HG02798 (cell line): ENCODE measurements at regions not wholly inside any gene's neighbourhood (a gene's known extent, or its start where the extent isn't known, plus 50 kb on each side); places are given as distances from the start of the nearest gene placed in this dataset.

Source experiments
- ATAC-seq: cut with Tn5 transposase; IDR thresholded peaks from one replicate; pipeline ENCODE4 v1.9.1; 2021; ENCODE audit warnings: mild to moderate bottlenecking; ENCODE audit not compliant: unreplicated experiment, poor library complexity

DNA sequence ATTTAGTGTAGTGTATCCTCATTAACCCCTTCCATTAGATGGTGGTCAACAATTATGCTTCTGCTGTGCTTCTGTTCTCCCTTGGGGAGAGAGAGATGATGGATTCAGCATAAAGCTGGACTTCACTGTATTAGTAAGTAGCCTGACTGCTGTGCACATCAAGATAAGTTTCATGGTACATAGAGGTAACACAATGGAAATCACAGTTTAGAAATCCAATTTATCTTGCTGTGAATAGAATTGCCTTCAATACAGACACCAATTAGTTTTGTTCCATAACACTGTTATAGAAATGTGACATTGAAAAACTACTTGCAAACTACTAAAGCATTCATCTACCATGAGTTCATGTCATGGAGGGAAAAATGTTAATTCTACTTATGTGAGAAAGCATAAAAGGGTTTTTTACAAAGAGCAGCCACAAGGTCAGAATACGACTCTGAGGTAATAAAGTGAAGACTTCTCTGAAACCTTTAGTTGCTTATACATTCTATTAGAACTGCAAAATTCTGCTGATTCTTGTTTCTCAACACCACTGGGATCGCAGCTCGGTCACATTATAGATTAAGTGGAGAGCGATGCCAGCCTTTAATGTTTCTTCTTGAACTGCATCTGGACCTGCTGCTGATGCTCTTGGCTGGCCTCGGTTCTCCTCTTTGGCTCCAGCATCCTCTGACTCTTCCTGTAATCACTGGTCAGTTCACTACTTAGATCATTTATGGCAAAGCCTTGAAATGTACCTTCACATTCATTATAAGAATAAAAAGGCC is 190.8 kb downstream of the ATP23 start:
- no peak for ATAC-seq

DNA sequence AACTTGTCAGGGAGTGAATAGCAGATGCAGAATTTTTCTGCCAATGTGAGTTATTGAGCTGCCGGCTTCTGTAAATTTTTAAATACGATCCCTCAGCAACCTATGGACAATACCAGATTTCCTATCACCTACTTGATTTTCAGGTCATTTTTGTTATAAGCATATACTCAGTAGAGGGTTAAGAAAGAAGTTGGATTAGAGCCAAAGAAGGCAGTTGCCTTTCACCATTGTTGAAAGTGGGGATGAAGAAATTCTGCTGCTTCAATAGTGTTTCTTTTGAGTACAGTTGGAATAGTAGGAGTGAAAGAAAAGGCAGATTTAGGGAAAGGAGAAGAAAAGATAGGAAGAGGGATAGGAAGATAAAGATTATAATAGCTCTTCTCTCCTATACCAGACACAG is 197.1 kb downstream of the ATP23 start:
- ATAC-seq: no peak

GRCh38 chr12:58139894-58140293 is 198.5 kb downstream of the ATP23 start:
- no peak for ATAC-seq

DNA sequence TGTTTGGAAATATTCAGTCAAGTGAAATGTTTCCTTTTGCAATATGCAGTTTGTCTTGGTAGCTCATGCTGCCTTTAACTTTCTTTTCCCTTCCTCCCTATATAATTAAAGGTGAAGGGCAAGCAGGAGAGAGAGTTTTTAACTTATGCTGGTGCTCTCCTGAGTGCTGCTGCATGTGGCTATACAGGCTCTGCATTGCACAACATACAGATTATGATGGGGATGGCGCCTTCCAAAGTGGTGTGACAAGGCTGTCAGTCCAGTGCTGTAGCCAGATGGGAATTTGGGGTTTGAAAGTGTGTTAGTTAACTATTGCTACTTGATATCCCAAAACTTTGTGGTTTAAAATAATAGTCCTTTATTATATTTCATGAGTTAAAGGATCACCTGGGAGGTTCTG is 199.0 kb downstream of the ATP23 start:
- no peak for ATAC-seq

- ATAC-seq: no peak
Observed at GRCh38 chr12:58142991-58143390, 201.6 kb downstream of the ATP23 start.

GRCh38 chr12:58143498-58143995 is 202.2 kb downstream of the ATP23 start:
- no peak for ATAC-seq

GRCh38 chr12:58148405-58148804 is 207.0 kb downstream of the ATP23 start:
- ATAC-seq: no peak

GRCh38 chr12:58148976-58149375 is 207.6 kb downstream of the ATP23 start:
- no peak for ATAC-seq

GRCh38 chr12:58154359-58154758 is 213.0 kb downstream of the ATP23 start:
- ATAC-seq: no peak

DNA sequence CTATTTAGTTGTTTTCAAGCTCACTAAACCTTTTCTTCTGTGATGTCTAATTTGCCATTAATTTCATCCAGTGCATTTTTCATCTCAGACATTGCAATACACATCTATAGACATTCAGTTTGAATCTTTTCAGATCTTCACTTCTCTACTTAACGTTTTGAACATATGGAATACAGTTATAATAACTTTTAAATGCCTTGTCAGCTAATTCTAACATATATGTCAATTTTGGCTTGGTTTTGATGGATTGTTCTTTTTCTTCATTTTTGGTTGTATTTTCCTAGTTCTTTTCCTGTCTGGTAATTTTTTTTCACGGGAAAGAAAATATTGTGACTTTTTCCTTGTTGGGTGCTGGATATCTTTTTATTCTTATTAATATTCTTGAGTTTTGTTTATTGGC is 215.3 kb downstream of the ATP23 start:
- no peak for ATAC-seq

DNA sequence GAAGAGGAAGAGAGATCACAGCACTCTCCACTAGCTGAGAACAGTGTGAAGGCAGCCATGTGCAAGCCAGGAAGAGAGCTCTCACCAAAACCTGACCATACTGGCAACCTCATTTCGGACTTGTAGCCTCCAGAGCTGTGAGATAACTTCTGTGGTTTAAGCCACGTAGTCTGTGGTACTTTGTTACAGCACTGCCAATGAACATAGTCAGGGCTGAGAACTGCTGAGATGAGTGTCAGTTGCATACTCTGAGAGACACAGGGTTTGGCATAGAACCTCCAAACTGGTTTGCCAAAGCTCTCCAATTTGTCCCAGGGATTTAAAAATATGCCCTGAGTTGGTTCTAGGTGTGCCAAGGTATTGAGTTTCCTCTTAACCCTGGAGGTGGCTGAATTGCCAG is 218.6 kb downstream of the ATP23 start:
- ATAC-seq: no peak

DNA sequence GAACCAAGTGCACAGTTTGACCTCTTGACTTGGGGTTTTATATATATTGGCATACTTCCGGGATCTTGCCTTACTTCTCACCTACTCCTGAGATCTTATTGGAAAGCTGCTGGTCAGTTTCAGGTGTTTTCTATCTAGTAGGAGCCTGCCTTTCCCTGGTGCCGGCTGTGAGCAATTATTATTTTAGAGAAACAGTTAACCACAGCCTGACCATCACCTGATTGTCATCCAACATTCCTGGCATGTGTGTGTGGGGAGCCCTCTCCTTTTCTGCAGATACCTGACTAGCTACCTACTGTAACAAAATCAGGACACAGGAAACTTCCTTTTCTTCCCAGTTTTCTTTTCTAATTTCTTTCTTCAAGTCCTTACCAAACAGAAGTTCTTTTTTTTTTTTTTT is 220.4 kb downstream of the ATP23 start:
- ATAC-seq: no peak

GRCh38 chr12:58163021-58163420 is 221.7 kb downstream of the ATP23 start:
- no peak for ATAC-seq

DNA sequence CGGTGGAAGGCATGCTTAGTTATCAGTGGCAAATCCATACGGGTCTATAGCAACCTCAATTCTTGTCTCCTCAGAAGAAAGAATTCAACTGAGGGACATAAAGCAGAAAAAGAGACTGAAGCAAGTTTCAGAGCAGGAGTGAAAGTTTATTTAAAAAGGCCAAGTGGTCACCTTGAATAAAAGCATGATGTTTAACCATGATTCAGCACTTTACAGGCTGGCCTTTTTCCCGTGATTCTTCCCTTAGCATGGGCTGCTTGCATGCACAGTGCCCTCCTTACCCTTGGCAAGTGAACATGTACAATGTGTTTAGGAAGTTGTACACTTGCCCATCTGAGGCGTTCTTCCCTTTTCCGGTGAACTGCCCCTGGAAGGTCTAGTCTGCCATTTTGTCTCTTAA is 225.3 kb downstream of the ATP23 start:
- ATAC-seq: no peak

DNA sequence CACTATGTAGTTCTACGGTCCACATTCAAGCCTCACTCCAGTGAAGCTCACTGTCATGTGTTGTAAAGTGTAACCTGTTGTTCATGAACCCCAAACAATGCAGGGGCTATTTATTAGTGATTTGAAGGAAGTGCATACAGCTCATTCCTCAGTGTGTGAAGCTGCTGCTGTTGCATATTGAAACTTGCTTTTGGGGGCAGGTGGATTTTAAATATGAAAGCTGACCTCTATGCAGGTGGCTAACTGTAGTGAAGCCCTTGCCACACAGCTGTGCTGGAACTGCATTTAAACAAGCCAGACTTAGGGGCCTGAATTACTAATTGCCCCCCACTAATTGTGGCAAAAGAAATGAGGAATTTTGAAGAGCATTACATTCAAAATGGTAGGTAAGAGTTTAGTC is 226.3 kb downstream of the ATP23 start:
- no peak for ATAC-seq

- no peak for ATAC-seq
Observed at GRCh38 chr12:58169826-58170225, 228.5 kb downstream of the ATP23 start.

- ATAC-seq: no peak
Observed at GRCh38 chr12:58171914-58172313, 230.5 kb downstream of the ATP23 start.

DNA sequence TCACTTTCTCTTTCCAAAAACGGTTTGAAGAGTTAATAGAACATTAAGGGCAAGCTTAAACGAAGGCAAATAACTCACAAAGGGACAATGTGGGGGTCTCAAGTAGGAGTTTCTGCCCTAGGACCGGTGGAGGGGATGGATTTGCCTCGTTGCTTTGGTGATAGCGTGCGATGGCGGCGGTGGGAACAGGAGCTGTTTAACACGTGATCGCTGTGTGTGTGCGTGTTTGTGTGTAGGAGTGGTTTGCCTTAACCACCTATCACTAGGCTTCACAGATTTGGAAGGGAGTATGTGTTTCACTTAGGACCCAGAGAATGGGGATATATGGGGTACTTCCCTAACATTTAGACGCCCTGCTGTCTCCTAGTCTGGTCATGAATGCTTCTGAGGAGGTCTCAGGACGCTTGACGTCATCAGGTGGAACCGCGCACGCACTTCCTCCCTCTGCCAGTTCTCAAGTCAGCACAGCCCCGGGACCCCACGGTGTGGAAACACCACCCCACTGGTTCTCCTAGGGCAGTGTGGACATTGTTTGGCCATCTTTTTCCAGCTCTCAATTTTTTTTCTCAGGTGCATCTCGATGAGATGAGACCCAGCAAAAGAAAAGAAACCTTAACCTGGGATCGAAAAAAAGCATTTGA is 231.2 kb downstream of the ATP23 start:
- ATAC-seq: no peak

- ATAC-seq: no peak
Observed at GRCh38 chr12:58174316-58174715, 232.9 kb downstream of the ATP23 start.

- peak; percentile 52 for ATAC-seq
Observed at GRCh38 chr12:58176296-58176869, 235.0 kb downstream of the ATP23 start.

DNA sequence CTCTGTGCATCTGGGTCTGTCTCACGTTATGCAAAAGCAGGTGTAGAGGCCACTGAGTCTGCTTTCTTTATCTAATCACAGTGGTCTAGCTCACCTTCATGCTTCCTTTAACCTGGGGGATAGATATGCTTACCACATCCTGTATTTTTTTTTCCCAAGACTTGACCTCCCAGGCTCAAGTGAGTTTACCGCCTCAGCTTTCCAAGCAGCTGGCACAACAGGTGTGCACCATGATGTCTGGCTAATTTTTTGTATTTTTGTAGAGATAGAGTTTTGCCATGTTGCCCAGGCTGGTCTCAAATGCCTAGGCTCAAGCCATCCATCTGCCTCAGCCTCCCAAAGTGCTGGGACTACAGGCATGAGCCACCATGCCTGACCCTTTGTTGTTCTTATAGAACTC is 236.0 kb downstream of the ATP23 start:
- ATAC-seq: no peak

- ATAC-seq: no peak
Observed at GRCh38 chr12:58184212-58184611, 242.8 kb downstream of the ATP23 start.
